Activated naive CD4-positive, alpha-beta T cell treated with anti-CD3 and anti-CD28 coated beads, Interleukin-2, amount 50 U/mL, for 72 hours (primary cell): ENCODE measurements at regions not wholly inside any gene's neighbourhood (a gene's known extent, or its start where the extent isn't known, plus 50 kb on each side); places are given as distances from the start of the nearest gene placed in this dataset.

Source experiments
- ATAC-seq, 2 donors: fragments of 150-1000 bp; cut with Tn5 transposase; 2 replicates each; pipeline ENCODE4 v1.10.0; 2021; ENCODE audit warnings: mild to moderate bottlenecking in 2 of 2, moderate library complexity in 2 of 2
- DNase-seq, 2 donors: peaks; one replicate each; pipeline ENCODE4 v3.0.0; 2021 to 2022; ENCODE audit warnings: low spot score in 2 of 2
- H3K27ac Mint-ChIP-seq, 2 donors: one replicate each; pipeline ENCODE4 v1.8.0; 2022; ENCODE audit warnings: mild to moderate bottlenecking in 2 of 2, mixed read lengths in 2 of 2
- H3K36me3 Mint-ChIP-seq, 2 donors: one replicate each; pipeline ENCODE4 v1.8.0; 2022; ENCODE audit warnings: mixed read lengths in 2 of 2
- H3K9me3 Mint-ChIP-seq, 2 donors: one replicate each; pipeline ENCODE4 v1.8.0; 2022; ENCODE audit warnings: mixed read lengths in 2 of 2

DNA sequence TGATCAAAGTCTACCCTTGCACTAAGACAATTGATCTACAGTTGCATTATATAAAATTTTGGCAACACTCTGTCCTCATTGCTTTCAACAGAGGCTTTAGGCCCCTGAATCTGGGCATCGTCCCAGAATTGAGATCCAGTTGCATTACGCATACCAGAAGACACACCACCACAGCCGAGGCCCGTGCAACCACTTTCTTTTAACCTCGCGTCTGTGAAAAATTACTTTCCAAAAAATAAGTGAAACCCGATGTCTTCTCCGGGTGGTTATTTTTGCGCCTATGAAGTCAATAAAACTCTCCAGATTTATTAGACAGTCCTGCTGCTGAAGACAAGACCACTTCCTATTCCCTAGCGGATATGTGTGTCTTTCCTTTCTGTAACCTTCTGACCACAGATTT lies 52.1 kb upstream of the NFIB start:
- peaks cover 9 to 14% of the 10 kb centered on the region in 2 donors for H3K9me3 Mint-ChIP-seq
- no peak overlapping the region for H3K27ac Mint-ChIP-seq
- DNase-seq = no peak
- ATAC-seq = no peak
- no peaks in the 10 kb centered on the region for H3K36me3 Mint-ChIP-seq

- DNase-seq (no peak), ATAC-seq (no peak)
- H3K36me3 Mint-ChIP-seq = no peaks in the 10 kb centered on the region
- H3K27ac Mint-ChIP-seq = no peak overlapping the region
- peaks cover 9 to 14% of the 10 kb centered on the region in 2 donors for H3K9me3 Mint-ChIP-seq
Observed at GRCh38 chr9:14365670-14366069, 51.7 kb upstream of the NFIB start.
